Panc1 (cell line): ENCODE measurements at regions not wholly inside any gene's neighbourhood (a gene's known extent, or its start where the extent isn't known, plus 50 kb on each side); places are given as distances from the start of the nearest gene placed in this dataset.

Experiments used
- ATAC-seq: fragments of 200-7000 bp; cut with Tn5 transposase; 2 replicates; pipeline ENCODE4 v1.9.1; 2020; ENCODE audit warnings: mild to moderate bottlenecking, moderate library complexity
- BruUV-seq: library from RNA; stranded (reverse); fragments of 400-500 nt; replicated peaks from 2 replicates; lab custom pipeline; 2021; lab: Mats Ljungman, UMichigan
- CTCF ChIA-PET: fragments of 300-600 bp; sonication (Branson Sonifier 250); formaldehyde crosslinking; loops from one replicate; lab custom pipeline; 2022; ENCODE audit warnings: antibody characterized with exemption; lab: Charles Lee
- POLR2A ChIA-PET: fragments of 300-600 bp; sonication (Branson Sonifier 250); formaldehyde crosslinking; loops from one replicate; lab custom pipeline; 2022; ENCODE audit warnings: antibody characterized with exemption; lab: Charles Lee
- DNase-seq: peaks from one replicate; pipeline ENCODE4 v3.0.0-alpha.2; 2010; ENCODE audit warnings: low read depth, low spot score
- H3K27ac ChIP-seq: 2 replicates; pipeline ENCODE4 v1.5.1; 2011; ENCODE audit warnings: mild to moderate bottlenecking, low read length, inconsistent platforms
- H3K27me3 ChIP-seq: fragments of 200-500 bp; sonication (Bioruptor generic); 2 replicates; pipeline ENCODE4 v1.6.0; 2014; ENCODE audit warnings: low read length, inconsistent platforms; ENCODE audit not compliant: control insufficient read depth, insufficient read depth
- H3K36me3 ChIP-seq: fragments of 200-500 bp; sonication (Bioruptor generic); 2 replicates; pipeline ENCODE4 v1.5.1; 2014; ENCODE audit warnings: inconsistent platforms, mild to moderate bottlenecking, low read length, moderate library complexity; ENCODE audit not compliant: control insufficient read depth, insufficient read depth
- H3K4me1 ChIP-seq: 2 replicates; pipeline ENCODE4 v1.5.1; 2011; ENCODE audit warnings: inconsistent platforms, mild to moderate bottlenecking, low read length, moderate library complexity; ENCODE audit not compliant: control insufficient read depth, insufficient read depth
- H3K4me3 ChIP-seq, 2 experiments: 2 replicates each; pipeline ENCODE4 v1.5.1; 2011 to 2012; ENCODE audit warnings: low read depth in 2 of 2, low read length in 2 of 2, mild to moderate bottlenecking in 2 of 2, inconsistent platforms in 1 of 2, moderate library complexity in 1 of 2
- H3K9me3 ChIP-seq: fragments of 200-500 bp; sonication (Bioruptor generic); 2 replicates; pipeline ENCODE4 v1.5.1; 2014; ENCODE audit warnings: low read depth, mild to moderate bottlenecking, inconsistent platforms, low read length, moderate library complexity; ENCODE audit not compliant: control insufficient read depth, insufficient read depth
- CTCF ChIP-seq: fragments of 450-650 bp; IDR thresholded peaks from 2 replicates; pipeline ENCODE4 v1.5.1; 2017; ENCODE audit warnings: mild to moderate bottlenecking
- POLR2AphosphoS5 ChIP-seq: IDR thresholded peaks from 2 replicates; pipeline ENCODE4 v1.6.1; 2012; ENCODE audit warnings: mild to moderate bottlenecking, low read depth, low read length, moderate library complexity
- SIN3A ChIP-seq: IDR thresholded peaks from 2 replicates; pipeline ENCODE4 v1.6.1; 2012; ENCODE audit warnings: low read depth, mild to moderate bottlenecking, low read length, moderate library complexity, borderline replicate concordance; ENCODE audit not compliant: insufficient read depth
- TCF7L2 ChIP-seq: IDR thresholded peaks from 2 replicates; pipeline ENCODE4 v1.6.1; 2011; ENCODE audit warnings: mild to moderate bottlenecking, low read depth, low read length, inconsistent platforms
- in situ Hi-C: cut with HindIII; loops from 2 replicates; pipeline ENCODE4 v1.10.0; 2016; ENCODE audit warnings: low sequenced_read_pairs, low pct_unique_long_range_greater_than_20kb
- intact Hi-C: fragments of 100-400 bp; cut with micrococcal nuclease; formaldehyde crosslinking; loops from one replicate; pipeline ENCODE4 v1.10.0; 2022; ENCODE audit not compliant: unreplicated experiment
- TF ChIP-seq, protein P1 (sequence below), 2 experiments: IDR thresholded peaks; 2 replicates each; pipeline ENCODE4 v1.6.1; 2011 to 2012; ENCODE audit warnings: low read depth in 2 of 2, control low read depth in 1 of 2, low read length in 1 of 2, mild to moderate bottlenecking in 1 of 2, moderate library complexity in 1 of 2; ENCODE audit not compliant: insufficient read depth in 1 of 2

- in situ Hi-C loops: no loop called here
- ATAC-seq: no peak
- CTCF ChIA-PET: no interaction called here
Observed at GRCh38 chr12:87513536-87514280, 515.5 kb downstream of the C12orf50 start.

GRCh38 chr12:87511371-87511770 is 517.8 kb downstream of the C12orf50 start:
- in situ Hi-C loops (no loop called here), intact Hi-C loops (no loop called here)
- Histone ChIP-seq H3K27me3 (no peaks in the 10 kb centered on the region), H3K4me1 (no peaks in the 10 kb centered on the region), H3K9me3 (no peaks in the 10 kb centered on the region), H3K4me3 (no peak overlapping the region), H3K27ac (no peak overlapping the region), H3K36me3 (no peaks in the 10 kb centered on the region)
- DNase-seq: no peak
- BruUV-seq: no TSS peak
- no peak for TF ChIP-seq SIN3A
- no peak for TF ChIP-seq CTCF
- no peak for TF ChIP-seq POLR2AphosphoS5
- no peak for TF ChIP-seq TCF7L2
- TF ChIP-seq, protein P1, sequence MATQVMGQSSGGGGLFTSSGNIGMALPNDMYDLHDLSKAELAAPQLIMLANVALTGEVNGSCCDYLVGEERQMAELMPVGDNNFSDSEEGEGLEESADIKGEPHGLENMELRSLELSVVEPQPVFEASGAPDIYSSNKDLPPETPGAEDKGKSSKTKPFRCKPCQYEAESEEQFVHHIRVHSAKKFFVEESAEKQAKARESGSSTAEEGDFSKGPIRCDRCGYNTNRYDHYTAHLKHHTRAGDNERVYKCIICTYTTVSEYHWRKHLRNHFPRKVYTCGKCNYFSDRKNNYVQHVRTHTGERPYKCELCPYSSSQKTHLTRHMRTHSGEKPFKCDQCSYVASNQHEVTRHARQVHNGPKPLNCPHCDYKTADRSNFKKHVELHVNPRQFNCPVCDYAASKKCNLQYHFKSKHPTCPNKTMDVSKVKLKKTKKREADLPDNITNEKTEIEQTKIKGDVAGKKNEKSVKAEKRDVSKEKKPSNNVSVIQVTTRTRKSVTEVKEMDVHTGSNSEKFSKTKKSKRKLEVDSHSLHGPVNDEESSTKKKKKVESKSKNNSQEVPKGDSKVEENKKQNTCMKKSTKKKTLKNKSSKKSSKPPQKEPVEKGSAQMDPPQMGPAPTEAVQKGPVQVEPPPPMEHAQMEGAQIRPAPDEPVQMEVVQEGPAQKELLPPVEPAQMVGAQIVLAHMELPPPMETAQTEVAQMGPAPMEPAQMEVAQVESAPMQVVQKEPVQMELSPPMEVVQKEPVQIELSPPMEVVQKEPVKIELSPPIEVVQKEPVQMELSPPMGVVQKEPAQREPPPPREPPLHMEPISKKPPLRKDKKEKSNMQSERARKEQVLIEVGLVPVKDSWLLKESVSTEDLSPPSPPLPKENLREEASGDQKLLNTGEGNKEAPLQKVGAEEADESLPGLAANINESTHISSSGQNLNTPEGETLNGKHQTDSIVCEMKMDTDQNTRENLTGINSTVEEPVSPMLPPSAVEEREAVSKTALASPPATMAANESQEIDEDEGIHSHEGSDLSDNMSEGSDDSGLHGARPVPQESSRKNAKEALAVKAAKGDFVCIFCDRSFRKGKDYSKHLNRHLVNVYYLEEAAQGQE (IDR thresholded peaks at IDR 0.05; ENCODE audit: insufficient read depth in 1 of 2, low read depth in 2 of 2, low read length in 1 of 2): no peak
- no peak for ATAC-seq
- POLR2A ChIA-PET: interaction anchor here (0.6 kb wide), 1 partner anchor 764 kb away, joined by 4 read pairs; no protein-coding TSS in a partner anchor
- CTCF ChIA-PET: no interaction called here

More at GRCh38 chr12:87513536-87514280, 515.5 kb downstream of the C12orf50 start:
- BruUV-seq: no TSS peak
- POLR2A ChIA-PET: interaction anchor here (0.6 kb wide), 1 partner anchor 432 kb away, joined by 11 read pairs; no protein-coding TSS in a partner anchor
- no peaks in the 10 kb centered on the region for H3K27me3 ChIP-seq
- no peak overlapping the region for H3K4me3 ChIP-seq
- no peaks in the 10 kb centered on the region for H3K4me1 ChIP-seq
- no peaks in the 10 kb centered on the region for H3K36me3 ChIP-seq
- intact Hi-C loops: no loop called here
- TF ChIP-seq POLR2AphosphoS5 (no peak), CTCF (no peak), SIN3A (no peak), TCF7L2 (no peak)
- TF ChIP-seq, protein P1 (IDR thresholded peaks at IDR 0.05; ENCODE audit: insufficient read depth in 1 of 2, low read depth in 2 of 2, low read length in 1 of 2): no peak
- DNase-seq: no peak
- no peaks in the 10 kb centered on the region for H3K9me3 ChIP-seq
- H3K27ac ChIP-seq: no peak overlapping the region
